ENCODE measurements at regions not wholly inside any gene's neighbourhood (a gene's known extent, or its start where the extent isn't known, plus 50 kb on each side); places are given as distances from the start of the nearest gene placed in this dataset.
"Not testable (repeated sequence)": the region's sequence is repeated elsewhere in the genome, so short reads cannot be mapped to it uniquely, and the experiment has no call there.

DNA sequence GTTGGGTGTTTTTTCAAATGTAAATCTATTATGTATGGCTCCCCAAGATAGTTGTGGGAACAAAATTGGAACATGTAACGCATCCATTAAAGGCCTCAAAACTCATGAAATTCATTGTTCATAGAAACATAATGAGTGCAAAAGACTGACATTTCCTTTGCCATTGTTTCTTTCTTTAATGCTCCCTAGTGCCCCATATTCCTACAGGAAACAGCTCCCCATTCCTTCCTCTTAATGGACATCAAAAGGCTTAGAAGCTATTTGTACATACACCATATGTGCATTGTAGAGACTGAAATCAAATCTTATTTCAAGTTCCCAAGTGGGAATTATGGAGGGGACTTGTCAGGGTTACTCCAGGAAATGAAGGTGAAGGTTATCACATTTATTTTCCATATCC, 139.1 kb downstream of the AHR start:
- no peak for DNase-seq (ENCODE audit: low read depth in 2 of 2)

DNA sequence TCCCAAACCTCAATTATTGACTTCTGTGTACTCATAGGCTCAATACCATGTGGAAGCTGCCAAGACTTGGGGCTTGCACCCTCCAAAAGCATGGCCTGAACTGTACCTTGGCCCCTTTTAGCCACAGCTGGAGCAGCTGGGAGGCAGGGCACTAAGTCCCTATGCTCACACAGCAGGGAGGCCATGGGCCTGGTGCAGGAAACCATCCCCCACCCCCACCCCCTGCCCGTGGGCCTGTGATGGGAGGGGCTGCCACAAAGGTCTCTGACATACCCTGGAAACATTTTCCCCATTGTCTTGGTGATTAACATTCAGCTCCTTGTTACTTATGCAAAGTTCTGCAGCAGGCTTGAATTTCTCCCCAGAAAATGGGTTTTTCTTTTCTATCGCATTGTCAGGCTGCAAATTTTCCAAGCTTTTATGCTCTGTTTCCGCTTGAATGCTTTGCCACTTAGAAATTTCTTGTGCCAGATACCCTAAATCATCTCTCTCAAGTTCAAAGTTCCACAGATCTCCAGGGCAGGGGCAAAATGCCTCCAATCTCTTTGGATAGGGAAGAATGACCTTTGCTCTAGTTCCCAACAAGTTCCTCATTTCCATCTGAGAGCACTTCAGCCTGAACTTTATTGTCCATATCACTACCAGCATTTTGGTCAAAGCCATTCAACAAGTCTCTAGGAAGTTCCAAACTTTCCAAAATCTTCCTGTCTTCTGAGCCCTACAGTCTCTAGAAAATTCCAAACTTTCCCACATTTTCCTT, 141.8 kb downstream of the AHR start:
- not testable (repeated sequence) for DNase-seq (ENCODE audit: low read depth in 2 of 2)

DNA sequence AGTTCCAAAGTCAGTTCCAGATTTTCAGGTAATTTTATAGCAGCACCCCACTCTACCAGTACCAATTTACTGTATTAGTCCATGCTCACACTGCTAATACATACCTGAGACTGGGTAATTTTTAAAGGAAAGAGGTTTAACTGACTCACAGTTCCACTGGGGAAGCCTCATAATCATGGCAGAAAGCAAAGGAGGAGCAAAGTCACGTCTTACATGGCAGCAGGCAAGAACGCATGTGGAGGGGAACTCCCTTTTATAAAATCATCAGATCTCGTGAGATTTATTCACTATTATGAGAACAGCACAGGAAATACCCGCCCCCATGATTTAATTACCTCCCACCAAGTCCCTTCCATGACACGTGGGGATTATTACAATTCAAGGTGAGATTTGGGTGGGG, 142.4 kb downstream of the AHR start:
- DNase-seq (ENCODE audit: low read depth in 2 of 2), result no peak

DNA sequence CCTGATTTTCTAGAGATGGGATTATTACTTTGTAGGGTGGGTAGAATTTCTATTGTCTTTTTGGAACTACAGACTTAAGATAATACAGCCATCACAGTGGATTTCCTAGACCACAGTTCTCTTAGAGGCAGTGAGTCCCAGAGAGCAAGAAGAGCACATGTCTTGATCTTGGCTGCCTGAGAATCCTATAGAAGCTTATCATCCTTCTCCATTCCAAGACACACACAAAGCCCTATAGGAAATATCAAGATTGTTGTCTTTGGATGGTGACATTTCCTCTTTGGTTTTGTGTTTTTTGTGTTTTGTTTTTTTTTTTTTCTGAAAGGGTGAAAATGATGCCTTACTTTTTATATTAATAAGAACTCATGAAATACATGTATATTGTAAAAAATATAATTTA, 143.1 kb downstream of the AHR start:
- no peak for DNase-seq (ENCODE audit: low read depth in 2 of 2)

DNA sequence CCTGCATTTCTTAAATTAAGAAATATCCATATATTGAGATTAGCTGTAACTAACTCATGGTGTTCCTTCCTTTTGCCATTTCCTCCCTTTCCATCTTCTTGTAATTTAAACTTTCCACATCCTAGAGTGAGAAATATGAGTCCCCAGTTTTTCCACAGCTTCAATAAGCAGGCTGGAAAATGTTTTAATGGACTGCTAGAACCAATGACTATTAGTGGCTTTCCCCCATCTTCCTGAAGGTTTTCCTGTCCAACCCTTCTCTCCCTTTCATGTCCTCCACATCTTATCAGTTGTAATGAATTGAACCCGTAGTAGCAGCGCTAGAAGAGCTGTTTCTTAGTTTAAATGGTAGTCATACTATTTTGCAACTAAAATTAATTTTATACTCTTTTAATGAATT, 145.7 kb downstream of the AHR start:
- no peak for DNase-seq (ENCODE audit: low read depth in 2 of 2)

DNA sequence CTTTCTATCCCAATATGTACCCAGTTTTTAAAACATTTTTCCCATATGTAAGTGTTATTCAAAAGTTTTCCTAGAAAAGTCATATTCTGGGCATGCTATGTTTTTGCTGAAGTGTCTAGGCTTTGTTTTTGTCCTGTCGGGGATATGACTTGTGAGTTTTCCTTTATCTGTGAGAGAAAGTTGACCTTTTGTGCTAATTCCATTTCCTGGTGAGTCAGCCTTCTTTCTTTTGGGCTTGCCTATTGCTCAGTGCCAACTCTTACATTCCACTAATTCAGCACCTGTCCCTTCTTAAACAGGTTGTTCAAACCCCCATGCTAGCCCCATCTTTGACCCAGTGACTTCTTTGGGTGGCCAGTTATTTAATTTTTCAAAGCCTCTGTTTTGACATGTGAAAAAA, 146.2 kb downstream of the AHR start:
- DNase-seq (ENCODE audit: low read depth in 2 of 2), result no peak

DNA sequence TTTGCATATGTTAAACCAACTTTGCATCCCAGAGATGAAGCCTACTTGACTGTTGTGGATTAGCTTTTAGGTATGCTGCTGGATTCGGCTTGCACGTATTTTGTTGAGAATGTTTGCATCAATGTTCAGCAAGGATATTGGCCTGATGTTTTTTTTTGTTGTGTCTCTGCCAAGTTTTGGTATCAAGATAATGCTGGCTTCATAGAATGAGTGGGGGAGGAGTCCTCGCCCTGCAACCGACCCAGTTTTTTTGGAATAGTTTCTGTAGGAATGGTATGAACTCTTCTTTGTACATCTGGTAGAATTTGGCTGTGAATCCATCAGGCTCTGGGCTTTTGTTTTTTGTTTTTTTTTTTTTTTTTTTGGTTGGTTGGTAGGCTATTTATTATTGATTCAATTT, 147.9 kb downstream of the AHR start:
- DNase-seq (ENCODE audit: low read depth in 2 of 2), result no peak

DNA sequence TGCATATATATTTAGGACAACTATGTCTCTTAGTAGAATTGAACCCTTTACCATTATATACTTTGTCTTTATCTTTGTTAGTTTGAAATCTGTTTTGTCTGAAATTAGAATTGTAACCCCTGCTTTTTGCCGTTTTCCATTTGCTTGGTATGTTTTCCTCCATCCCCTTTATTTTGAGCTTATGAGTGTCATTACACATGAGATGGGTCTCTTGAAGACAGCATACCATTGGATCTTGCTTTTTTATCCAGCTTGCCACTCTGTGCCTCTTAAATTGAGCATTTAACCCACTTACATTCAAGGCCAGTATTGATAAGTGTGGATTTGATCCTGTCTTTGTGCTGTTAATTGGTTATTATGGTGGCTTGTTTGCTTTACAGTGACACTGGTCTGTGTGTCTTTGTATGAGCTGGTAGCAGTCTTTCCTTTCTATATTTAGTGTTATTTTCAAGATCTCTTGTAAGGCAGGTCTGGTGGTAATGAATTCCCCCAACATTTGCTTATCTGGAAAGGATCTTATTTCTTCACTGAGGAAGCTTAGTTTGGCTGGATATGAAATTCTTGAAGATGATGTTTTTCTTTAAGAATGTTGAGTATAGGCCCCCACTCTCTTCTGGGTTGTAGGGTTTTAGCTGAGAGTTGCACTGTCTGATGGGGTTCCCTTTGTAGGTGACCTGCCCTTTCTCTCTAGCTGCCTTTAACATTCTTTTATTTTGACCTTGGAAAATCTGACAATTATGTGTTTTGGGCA, 149.5 kb downstream of the AHR start:
- DNase-seq (ENCODE audit: low read depth in 2 of 2), result no peak

DNA sequence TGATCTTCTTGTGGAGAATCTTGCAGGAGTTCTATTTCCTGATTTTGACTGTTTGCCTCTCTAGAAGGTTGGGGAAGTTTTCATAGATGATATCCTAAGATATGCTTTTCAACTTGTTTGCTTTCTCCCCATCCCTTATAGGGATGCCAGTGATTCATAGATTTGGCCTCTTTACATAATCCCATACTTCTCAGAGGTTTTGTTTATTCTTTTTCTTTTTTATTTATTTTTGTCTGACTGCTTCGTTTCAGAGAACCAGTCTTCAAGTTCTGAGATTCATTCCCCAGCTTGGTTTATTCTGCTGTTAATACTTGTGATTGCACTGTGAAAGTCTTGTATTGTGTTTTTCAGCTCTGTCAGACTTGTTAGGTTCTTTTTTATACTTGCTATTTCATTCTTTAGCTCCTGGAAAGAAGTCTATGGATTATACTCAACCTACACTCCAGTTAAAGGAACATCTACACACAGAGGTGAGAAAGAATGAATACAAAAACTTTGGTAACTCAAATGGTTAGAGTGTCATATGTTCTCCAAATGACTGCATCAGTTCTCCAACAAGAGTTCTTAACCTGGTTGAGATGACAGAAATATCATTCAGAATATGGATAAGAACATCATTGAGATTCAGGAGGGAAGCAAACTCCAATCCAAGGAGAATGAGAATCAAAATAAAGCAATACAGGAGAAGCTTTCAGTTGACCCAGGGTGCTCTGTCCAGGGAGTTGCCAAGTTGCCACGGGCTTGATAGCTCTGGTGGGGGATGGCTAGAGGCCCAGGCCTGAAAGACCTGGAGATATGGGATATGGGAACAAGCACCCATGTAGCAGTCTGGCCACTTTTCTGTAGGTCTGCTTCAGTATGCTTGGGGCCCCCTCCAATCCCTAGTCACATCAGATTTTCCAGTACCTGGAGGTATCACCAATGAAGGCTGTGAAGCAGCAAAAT, 150.3 kb downstream of the AHR start:
- DNase-seq (ENCODE audit: low read depth in 2 of 2), result no peak

DNA sequence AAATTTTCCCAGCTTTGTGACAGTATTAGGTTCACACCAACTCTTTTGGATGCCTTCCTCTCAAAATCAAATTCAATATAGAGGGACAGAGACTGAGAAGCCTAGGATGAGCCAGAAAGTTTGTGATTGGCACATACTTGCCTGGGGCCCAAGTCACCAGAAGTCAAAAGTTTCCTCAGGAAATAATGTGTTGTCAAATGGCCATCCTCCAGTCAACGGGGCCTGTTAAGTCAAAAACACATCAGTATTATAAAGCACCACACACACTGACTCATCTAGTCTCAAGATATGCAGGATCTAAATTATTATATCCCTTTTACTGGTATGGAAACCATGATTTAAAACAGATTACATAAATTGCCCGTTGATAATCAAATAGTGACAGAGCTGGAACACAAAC, 158.1 kb downstream of the AHR start:
- DNase-seq (ENCODE audit: low read depth in 2 of 2), result no peak

DNA sequence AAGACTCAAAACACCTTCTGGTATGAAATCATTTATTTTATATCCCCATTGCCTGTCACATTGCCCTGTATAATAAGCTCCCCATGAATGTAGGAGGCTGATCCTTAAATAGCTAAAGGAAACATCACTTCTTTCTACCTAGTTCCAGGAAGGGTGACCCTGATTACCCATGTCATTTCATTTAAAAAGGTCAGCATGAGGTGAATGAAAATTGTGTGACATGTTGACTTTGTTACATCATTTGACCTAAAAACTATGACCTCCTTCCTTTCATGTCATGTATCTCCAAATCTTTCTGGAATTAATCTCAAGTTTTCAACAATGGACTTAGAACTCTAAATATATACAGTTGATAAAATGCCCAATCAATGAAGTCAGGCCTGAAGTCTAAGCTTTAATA, 161.5 kb downstream of the AHR start:
- DNase-seq (ENCODE audit: low read depth in 2 of 2), result no peak

DNA sequence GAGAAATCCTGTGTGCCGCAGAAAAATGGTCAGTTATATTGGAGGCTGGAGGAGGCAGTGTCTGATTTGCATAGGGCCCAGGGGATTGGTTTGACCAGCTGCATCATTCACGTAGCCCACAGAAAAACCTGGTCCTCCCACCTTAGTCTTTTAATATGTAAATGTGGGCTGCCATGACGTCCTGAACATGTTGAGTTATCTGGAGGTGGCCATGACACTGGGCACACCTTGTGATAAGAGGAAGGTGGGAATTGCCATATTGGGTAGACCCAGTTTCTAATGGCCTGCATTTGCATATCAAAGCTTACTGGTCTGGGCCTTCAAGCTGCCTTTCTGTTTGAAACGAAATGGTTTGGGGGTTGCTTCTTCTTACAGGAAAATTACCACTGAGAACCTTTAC, 162.2 kb downstream of the AHR start:
- no peak for DNase-seq (ENCODE audit: low read depth in 2 of 2)

DNA sequence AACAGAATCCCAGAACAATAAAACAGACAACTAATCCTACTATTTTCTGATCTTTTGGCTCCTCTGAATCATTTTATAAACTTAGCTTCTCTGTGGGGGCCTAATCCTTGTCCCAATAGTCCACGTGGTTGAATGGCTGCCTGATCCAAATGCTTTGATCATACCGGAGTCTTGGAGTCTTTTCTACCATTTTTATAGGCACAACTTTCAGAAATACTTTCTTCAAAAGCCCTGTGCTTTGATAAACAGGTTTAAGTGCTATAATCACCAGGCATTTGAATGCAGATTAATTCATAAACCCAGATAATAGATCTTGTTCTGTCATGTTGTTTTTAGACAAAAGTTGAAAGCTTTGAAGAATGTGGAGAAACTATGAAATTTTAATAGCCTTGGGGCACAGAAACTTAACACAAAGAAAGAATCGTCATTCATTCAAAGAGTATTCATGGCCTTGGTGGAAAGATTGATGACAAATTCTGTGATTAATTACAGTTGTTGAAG, 163.7 kb downstream of the AHR start:
- no peak for DNase-seq (ENCODE audit: low read depth in 2 of 2)

DNA sequence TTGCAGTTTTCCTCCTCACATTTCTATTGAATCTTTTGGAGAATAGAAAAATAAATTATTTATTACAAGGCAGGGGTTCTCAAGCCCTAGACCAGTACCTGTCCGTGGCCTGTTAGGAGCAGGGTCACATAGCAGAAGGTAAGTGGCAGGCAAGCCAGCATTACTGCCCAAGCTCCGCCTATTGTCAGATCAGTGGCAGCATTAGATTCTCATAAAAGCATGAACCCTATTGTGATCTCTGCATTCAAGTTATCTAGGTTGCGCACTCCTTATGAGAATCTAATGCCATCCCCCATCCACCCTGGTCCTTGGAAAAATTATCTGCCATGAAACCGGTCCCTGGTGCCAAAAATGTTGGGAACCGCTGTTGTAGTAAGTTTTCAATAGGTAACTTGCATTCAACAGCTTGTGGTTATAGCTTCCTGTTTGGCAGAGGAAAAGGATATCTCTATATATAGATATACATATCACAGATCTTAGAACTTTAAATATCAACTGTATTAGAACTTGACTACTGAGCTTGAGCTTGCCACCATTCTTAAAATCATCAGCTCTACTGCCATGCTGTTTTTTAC, 165.1 kb downstream of the AHR start:
- no peak for DNase-seq (ENCODE audit: low read depth in 2 of 2)

DNA sequence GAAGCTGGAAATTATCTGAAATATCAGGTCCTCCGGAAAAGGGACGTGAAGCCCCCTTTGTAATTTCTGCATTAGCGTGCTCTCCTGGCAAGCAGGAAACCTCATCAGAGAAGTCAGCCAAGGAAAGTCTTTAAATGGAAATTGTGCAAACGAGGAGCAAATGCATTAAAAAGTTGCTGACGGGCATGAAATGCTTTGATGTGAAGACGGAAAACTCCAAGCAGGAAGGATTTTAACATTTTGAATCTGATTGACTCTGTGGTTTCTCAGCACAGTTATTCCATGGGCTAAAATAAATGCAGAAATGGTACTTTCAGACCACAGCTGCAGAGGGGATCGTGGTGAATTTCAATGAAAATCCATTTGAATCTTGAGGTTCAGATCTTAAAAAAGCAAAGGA, 167.8 kb downstream of the AHR start:
- DNase-seq (ENCODE audit: low read depth in 2 of 2), result no peak

DNA sequence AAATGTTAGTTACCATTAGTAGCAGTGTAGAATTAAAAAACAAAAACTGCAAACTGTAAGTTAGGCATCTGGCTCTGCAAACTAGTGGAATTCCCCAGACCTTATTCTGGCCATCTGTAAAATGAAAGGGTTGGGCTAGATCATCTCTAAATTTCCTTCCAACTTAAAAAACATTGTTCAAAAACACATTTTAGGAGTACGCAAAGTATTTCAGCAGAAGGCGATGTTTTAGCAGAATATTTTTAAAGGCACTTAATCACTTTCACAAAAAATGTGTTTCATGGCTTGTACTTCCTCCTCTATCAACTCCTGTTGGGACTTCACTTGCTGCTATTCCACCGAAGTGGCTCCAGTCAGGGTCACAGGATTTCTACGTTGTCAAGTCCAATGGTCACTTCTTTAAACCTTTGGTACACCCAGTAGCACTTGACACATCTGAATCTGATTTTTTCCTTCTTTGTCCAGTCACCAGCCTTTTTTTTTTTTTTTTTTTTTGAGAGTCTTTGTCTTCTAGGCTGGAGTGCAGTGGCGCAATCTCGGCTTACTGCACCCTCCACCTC, 169.0 kb downstream of the AHR start:
- no peak for DNase-seq (ENCODE audit: low read depth in 2 of 2)

DNA sequence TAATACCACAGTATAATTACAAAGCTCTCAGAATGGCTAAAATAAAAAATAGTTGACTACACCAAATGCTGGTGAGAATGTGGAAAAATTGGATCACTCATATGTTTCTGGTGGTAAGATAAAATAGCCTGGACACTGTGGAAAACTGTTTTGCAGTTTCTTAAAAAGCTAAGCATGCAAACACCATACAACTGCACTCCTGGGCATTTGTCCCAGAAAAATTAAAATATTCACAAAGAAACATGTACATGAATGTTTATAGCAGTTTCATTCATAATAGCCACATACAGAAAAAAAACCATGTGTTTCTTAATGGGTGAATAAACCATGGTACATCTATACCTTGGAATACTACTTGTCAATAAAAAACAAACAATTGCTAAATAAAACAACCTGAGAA, 172.9 kb downstream of the AHR start:
- no peak for DNase-seq (ENCODE audit: low read depth in 2 of 2)

DNA sequence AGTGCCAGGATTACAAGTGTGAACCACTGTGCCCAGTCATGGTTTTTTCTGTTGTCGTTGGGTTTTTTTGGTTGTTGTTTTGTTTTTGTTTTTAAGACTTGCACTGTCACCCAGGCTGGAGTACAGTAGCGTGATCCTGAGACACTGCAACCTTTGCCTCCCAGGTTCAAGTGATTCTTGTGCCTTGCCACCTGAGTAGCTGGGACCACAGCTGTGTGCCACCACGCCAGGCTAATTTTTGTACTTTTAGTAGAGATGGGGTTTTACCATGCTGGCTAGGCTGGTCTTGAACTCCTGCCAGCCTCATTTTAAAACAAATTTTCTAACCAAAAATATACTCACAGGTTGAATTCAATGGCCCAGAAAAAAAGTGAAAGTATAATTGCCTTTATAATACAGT, 174.1 kb downstream of the AHR start:
- no peak for DNase-seq (ENCODE audit: low read depth in 2 of 2)

DNA sequence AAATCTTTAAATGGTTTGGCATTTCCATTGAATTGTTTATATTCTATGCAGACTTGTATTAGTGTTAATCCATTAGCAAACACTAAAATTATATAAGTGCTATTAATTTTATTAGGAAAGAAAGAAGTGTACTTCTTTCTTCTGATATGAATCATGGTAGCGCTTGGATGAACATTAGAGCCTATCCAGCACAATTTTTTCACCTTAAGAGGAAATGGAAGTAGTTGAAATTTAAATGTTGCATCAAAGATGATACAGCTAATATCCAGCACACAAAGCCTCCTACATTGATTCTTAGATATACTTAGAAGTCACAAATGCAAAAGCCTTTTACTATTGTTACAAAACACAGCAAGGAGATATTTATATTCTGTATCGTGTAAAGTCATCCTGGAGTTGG, 174.5 kb downstream of the AHR start:
- DNase-seq (ENCODE audit: low read depth in 2 of 2), result no peak

DNA sequence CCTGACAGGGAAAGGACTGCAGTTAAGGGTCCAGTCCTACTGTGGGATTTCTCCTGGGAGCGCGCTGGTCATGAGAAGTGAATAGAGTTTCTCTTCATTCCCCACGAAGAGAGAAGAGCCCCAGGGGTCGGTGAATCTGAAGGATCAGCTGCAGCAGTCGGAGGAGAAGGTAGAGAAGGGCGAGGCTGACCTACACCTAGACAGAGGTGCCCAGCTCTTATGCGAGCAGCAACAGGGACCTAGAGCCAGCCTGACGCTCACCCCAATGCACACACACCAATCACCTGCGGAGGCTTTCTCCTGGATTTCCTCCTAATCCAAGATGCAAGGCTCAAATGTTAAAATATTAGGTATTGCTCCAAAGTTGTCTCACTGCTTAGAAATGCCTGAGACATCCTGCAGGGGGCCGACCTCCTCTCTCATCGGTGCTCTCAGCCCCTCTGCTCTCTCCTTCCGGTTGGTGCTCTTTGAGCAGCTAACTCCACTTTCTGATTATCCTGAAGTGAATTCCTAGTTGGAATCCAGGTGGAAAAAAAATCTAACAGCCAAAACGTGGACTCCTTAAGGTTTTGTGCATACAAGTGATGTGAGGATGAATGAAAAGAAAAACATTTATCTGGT, 176.4 kb downstream of the AHR start:
- DNase-seq (ENCODE audit: low read depth in 2 of 2), result no peak

DNA sequence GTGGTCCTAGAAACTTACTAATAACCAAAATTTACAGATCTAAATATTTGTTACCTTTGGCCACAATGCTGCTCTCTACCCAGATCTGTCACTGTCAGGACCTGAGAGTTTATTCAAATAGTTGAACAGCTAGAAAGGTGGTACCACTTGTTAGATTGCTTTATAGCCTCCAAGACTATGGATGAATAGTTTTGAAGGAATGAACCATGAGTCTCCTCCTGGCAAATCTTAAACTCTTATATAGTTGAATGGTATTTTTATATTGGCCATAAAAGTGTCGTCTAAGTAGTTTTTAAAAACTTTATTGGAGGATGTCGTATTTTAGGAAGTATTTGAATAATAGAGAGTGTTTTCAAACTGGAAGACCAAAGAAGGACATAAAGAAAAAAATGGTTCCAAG, 178.7 kb downstream of the AHR start:
- no peak for DNase-seq (ENCODE audit: low read depth in 2 of 2)
